Upper lobe of left lung (tissue), 4 donors: ENCODE measurements at regions not wholly inside any gene's neighbourhood (a gene's known extent, or its start where the extent isn't known, plus 50 kb on each side); places are given as distances from the start of the nearest gene placed in this dataset.
"Not testable (repeated sequence)": the region's sequence is repeated elsewhere in the genome, so short reads cannot be mapped to it uniquely, and the experiment has no call there.

ENCODE experiments used
- POLR2AphosphoS5 ChIP-seq, 2 donors: sonication (generic); formaldehyde crosslinking; IDR thresholded peaks; one replicate each; pipeline ENCODE4 v1.5.1; 2017; ENCODE audit warnings: antibody characterized with exemption in 2 of 2
- TF ChIP-seq, protein P1 (sequence below), 6 experiments: fragments of 450-650 bp in 4 of 6; fragments of 200-600 bp in 2 of 6; sonication (generic) in 2 of 6; IDR thresholded peaks; one replicate each; pipeline ENCODE4 v1.5.1; 2016 to 2019; ENCODE audit warnings: antibody characterized with exemption in 6 of 6

DNA sequence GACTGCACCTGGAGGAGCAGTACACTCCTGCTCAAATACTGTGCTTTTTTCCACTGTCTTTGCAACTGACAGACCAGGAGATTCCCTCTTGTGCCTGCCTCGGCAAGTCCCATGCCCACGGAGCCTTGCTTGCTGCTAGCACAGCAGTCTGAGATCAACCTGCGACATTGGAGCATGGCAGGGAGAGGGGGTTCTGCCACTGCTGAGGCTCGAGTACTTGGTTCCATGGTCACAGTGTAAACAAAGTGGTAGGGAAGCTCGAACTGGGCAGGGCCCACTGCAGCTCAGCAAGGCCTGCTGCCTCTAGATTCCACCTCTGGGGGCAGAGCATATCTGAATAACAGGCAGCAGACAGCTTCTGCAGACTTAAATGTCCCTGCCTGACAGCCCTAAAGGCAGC is 63.6 kb downstream of the NBPF8 start:
- TF ChIP-seq, protein P1, sequence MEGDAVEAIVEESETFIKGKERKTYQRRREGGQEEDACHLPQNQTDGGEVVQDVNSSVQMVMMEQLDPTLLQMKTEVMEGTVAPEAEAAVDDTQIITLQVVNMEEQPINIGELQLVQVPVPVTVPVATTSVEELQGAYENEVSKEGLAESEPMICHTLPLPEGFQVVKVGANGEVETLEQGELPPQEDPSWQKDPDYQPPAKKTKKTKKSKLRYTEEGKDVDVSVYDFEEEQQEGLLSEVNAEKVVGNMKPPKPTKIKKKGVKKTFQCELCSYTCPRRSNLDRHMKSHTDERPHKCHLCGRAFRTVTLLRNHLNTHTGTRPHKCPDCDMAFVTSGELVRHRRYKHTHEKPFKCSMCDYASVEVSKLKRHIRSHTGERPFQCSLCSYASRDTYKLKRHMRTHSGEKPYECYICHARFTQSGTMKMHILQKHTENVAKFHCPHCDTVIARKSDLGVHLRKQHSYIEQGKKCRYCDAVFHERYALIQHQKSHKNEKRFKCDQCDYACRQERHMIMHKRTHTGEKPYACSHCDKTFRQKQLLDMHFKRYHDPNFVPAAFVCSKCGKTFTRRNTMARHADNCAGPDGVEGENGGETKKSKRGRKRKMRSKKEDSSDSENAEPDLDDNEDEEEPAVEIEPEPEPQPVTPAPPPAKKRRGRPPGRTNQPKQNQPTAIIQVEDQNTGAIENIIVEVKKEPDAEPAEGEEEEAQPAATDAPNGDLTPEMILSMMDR (IDR thresholded peaks at IDR 0.05): not testable (repeated sequence)
- not testable (repeated sequence) for TF ChIP-seq POLR2AphosphoS5 (IDR thresholded peaks at IDR 0.05)
